Ovary (tissue), 7 donors: ENCODE measurements at regions not wholly inside any gene's neighbourhood (a gene's known extent, or its start where the extent isn't known, plus 50 kb on each side); places are given as distances from the start of the nearest gene placed in this dataset.

Experiments
- DNase-seq, 5 donors: peaks; one replicate each; pipeline ENCODE4 v3.0.0-alpha.2; 2019 to 2020
- H3K27ac ChIP-seq, 2 donors: fragments of 200-600 bp; one replicate each; pipeline versions ENCODE4 v1.5.1 to v1.8.0; 2019 to 2022
- H3K27me3 ChIP-seq: fragments of 200-600 bp; one replicate; pipeline ENCODE4 v1.8.0; 2022
- H3K36me3 ChIP-seq: fragments of 200-600 bp; sonication (generic); one replicate; pipeline ENCODE4 v1.5.1; 2019
- H3K4me1 ChIP-seq: one replicate; pipeline ENCODE4 v1.8.1; 2013; ENCODE audit warnings: mild to moderate bottlenecking, moderate library complexity; ENCODE audit not compliant: insufficient read depth
- H3K4me3 ChIP-seq: fragments of 200-600 bp; sonication (generic); one replicate; pipeline ENCODE4 v1.5.1; 2017
- H3K9me3 ChIP-seq, 2 donors: fragments of 200-600 bp in 1 of 2; sonication (generic) in 1 of 2; one replicate each; pipeline versions ENCODE4 v1.5.1 to v1.8.1; 2013 to 2019; ENCODE audit warnings: mild to moderate bottlenecking in 1 of 2, moderate library complexity in 1 of 2
- CTCF ChIP-seq, 3 donors: fragments of 450-650 bp in 2 of 3; fragments of 200-600 bp in 1 of 3; IDR thresholded peaks; one replicate each; pipeline versions ENCODE4 v1.5.1 to v1.8.0; 2016 to 2022; ENCODE audit warnings: antibody characterized with exemption in 3 of 3, mild to moderate bottlenecking in 1 of 3
- EP300 ChIP-seq: sonication (generic); formaldehyde crosslinking; IDR thresholded peaks from one replicate; pipeline ENCODE4 v1.6.1; 2017; ENCODE audit warnings: antibody characterized with exemption
- POLR2A ChIP-seq: fragments of 450-650 bp; IDR thresholded peaks from one replicate; pipeline ENCODE4 v1.6.1; 2017; ENCODE audit warnings: antibody characterized with exemption, mild to moderate bottlenecking, moderate library complexity
- WGBS, 3 donors: extraction: QIAGEN DNeasy Blood & Tissue Kit in 1 of 3; methylation state at CpG; one replicate each; pipeline versions ENCODE4 v1.1.5 to v1.1.7; 2013 to 2017; 5-methylcytosine and 5-hydroxymethylcytosine counted together
- intact Hi-C, 4 donors: fragments of 100-400 bp; cut with DNase I; formaldehyde crosslinking; loops; one replicate each; pipeline versions ENCODE4 v1.11.0 to v1.15.1; 2022 to 2023
- donor health status: DM: no; HTN: no; CAD: no; lungs with moderate emphysema.
- donor health status: DM: no; HTN: no; CAD: no.
- donor health status: Bipolar disorder and iron deficiency.
- donor health status: DM: no; HTN: no; CAD: no.
- donor health status: DM: yes; HTN: yes; CAD: no.

- intact Hi-C loops, result no loop called here
Observed at GRCh38 chr15:101568309-101568708, 78.8 kb upstream of the PCSK6 start.

GRCh38 chr15:101566748-101567488, 77.4 kb upstream of the PCSK6 start:
- 85 to 88% (median 87%) methylated on average over 14 of the region's 14 CpGs for WGBS, 3 donors
- no peaks in the 10 kb centered on the region for H3K9me3 ChIP-seq
- intact Hi-C loops, result no loop called here
- H3K36me3 ChIP-seq, result no peaks in the 10 kb centered on the region
- H3K27ac ChIP-seq, result no peak overlapping the region
- H3K4me1 ChIP-seq, result no peaks in the 10 kb centered on the region
- no peak overlapping the region for H3K4me3 ChIP-seq
- TF ChIP-seq POLR2A (no peak), EP300 (no peak), CTCF (IDR thresholded peaks at IDR 0.05) (no peak)
- H3K27me3 ChIP-seq, result no peaks in the 10 kb centered on the region
- no peak for DNase-seq

More at GRCh38 chr15:101568309-101568708, 78.8 kb upstream of the PCSK6 start:
- Histone ChIP-seq H3K4me1 (no peaks in the 10 kb centered on the region), H3K27me3 (no peaks in the 10 kb centered on the region), H3K4me3 (no peak overlapping the region), H3K9me3 (no peaks in the 10 kb centered on the region), H3K36me3 (no peaks in the 10 kb centered on the region), H3K27ac (no peak overlapping the region)
- 75 to 89% (median 88%) methylated on average over 8 of the region's 8 CpGs for WGBS, 3 donors
- TF ChIP-seq POLR2A, result no peak
- TF ChIP-seq EP300, result no peak
- TF ChIP-seq CTCF (IDR thresholded peaks at IDR 0.05), result no peak
- DNase-seq, result no peak

- Histone ChIP-seq H3K27ac (no peak overlapping the region), H3K4me3 (no peak overlapping the region), H3K27me3 (no peaks in the 10 kb centered on the region), H3K4me1 (no peaks in the 10 kb centered on the region), H3K9me3 (no peaks in the 10 kb centered on the region), H3K36me3 (no peaks in the 10 kb centered on the region)
- DNase-seq, result no peak
- WGBS, 3 donors, result 87 to 95% (median 88%) methylated on average over 3 of the region's 3 CpGs
- intact Hi-C loops, result no loop called here
- TF ChIP-seq CTCF (IDR thresholded peaks at IDR 0.05) (no peak), POLR2A (no peak), EP300 (no peak)
Observed at GRCh38 chr15:101565377-101565776, 75.9 kb upstream of the PCSK6 start.

GRCh38 chr15:101563176-101563796, 73.8 kb upstream of the PCSK6 start:
- H3K4me1 ChIP-seq, result no peaks in the 10 kb centered on the region
- no peaks in the 10 kb centered on the region for H3K27me3 ChIP-seq
- no peak for TF ChIP-seq EP300
- TF ChIP-seq CTCF (IDR thresholded peaks at IDR 0.05), result no peak
- TF ChIP-seq POLR2A, result no peak
- H3K36me3 ChIP-seq, result no peaks in the 10 kb centered on the region
- H3K9me3 ChIP-seq, result no peaks in the 10 kb centered on the region
- intact Hi-C loops, result no loop called here
- DNase-seq, result no peak
- H3K27ac ChIP-seq, result no peak overlapping the region
- H3K4me3 ChIP-seq, result no peak overlapping the region
- WGBS, 3 donors, result 73 to 81% (median 75%) methylated on average over 4 of the region's 4 CpGs
